Osteoblast (primary cell): ENCODE measurements at regions not wholly inside any gene's neighbourhood (a gene's known extent, or its start where the extent isn't known, plus 50 kb on each side); places are given as distances from the start of the nearest gene placed in this dataset.

Experiments used
- DNase-seq: peaks from one replicate; pipeline ENCODE4 v3.0.0; 2011; ENCODE audit warnings: low spot score, mixed read lengths; ENCODE audit not compliant: insufficient read length; ENCODE audit errors: missing footprints
- H2AFZ ChIP-seq: 2 replicates; pipeline ENCODE4 v1.6.0; 2011; ENCODE audit warnings: mild to moderate bottlenecking, low read length
- H3K27ac ChIP-seq: 2 replicates; pipeline ENCODE4 v1.5.1; 2011; ENCODE audit warnings: mild to moderate bottlenecking, low read depth, low read length, moderate library complexity
- H3K27me3 ChIP-seq: 2 replicates; pipeline ENCODE4 v1.6.0; 2012; ENCODE audit warnings: mild to moderate bottlenecking, control low read depth, inconsistent platforms, low read length, moderate library complexity; ENCODE audit not compliant: insufficient read depth
- H3K36me3 ChIP-seq: 2 replicates; pipeline ENCODE4 v1.5.1; 2011; ENCODE audit warnings: mild to moderate bottlenecking, low read length, control low read depth, moderate library complexity; ENCODE audit not compliant: insufficient read depth
- H3K4me1 ChIP-seq: 2 replicates; pipeline ENCODE4 v1.5.1; 2011; ENCODE audit warnings: mild to moderate bottlenecking, low read length, control low read depth, moderate library complexity; ENCODE audit not compliant: insufficient read depth
- H3K4me2 ChIP-seq: 2 replicates; pipeline ENCODE4 v1.6.0; 2011; ENCODE audit warnings: mild to moderate bottlenecking, low read length; ENCODE audit not compliant: insufficient read depth
- H3K4me3 ChIP-seq: fragments of 200-600 bp; sonication (generic); 3 replicates; pipeline ENCODE4 v1.5.1; 2012; ENCODE audit warnings: mild to moderate bottlenecking, low read length, inconsistent platforms; ENCODE audit not compliant: insufficient read depth
- H3K79me2 ChIP-seq: 2 replicates; pipeline ENCODE4 v1.6.0; 2012; ENCODE audit warnings: mild to moderate bottlenecking, low read length, control low read depth, inconsistent platforms; ENCODE audit not compliant: insufficient read depth
- H3K9me3 ChIP-seq: 2 replicates; pipeline ENCODE4 v1.5.1; 2011; ENCODE audit warnings: low read depth, low read length, control low read depth
- H4K20me1 ChIP-seq: 2 replicates; pipeline ENCODE4 v1.6.0; 2012; ENCODE audit warnings: mild to moderate bottlenecking, low read length, control low read depth; ENCODE audit not compliant: insufficient read depth
- TF ChIP-seq, protein P1 (sequence below): IDR thresholded peaks from 2 replicates; pipeline ENCODE4 v1.5.1; 2011; ENCODE audit warnings: mild to moderate bottlenecking, low read depth, low read length, moderate library complexity; ENCODE audit errors: extremely low read depth

DNA sequence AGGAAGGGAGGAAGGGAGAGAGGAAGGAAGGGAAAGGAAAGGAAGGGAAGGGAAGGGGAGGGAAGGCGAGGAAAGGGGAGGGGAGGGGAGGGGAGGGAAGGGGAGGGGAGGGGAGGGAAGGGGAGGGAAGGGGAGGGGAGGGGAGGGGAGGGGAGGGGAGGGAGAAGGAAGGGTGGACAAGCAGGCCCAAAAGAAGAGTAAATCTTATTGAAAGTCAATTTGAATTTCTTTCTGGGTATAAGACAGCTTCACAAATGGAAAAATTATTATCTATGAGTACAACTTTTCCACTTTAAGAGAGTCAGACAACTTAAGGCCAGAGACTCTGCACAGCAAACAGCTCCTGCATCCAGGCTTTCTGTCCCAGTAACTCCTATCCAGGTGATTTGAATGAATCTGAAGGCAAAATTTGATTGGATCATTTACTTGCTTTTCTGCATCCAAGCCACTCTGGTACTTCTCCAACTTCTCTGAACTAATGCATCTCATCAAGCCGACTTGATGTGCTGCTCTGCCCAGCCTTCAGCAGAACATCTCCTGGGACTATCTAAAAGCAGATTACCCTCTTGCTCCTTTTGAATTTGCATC is 363.4 kb upstream of the KIF2A start:
- no peaks in the 10 kb centered on the region for H3K36me3 ChIP-seq
- TF ChIP-seq, protein P1, sequence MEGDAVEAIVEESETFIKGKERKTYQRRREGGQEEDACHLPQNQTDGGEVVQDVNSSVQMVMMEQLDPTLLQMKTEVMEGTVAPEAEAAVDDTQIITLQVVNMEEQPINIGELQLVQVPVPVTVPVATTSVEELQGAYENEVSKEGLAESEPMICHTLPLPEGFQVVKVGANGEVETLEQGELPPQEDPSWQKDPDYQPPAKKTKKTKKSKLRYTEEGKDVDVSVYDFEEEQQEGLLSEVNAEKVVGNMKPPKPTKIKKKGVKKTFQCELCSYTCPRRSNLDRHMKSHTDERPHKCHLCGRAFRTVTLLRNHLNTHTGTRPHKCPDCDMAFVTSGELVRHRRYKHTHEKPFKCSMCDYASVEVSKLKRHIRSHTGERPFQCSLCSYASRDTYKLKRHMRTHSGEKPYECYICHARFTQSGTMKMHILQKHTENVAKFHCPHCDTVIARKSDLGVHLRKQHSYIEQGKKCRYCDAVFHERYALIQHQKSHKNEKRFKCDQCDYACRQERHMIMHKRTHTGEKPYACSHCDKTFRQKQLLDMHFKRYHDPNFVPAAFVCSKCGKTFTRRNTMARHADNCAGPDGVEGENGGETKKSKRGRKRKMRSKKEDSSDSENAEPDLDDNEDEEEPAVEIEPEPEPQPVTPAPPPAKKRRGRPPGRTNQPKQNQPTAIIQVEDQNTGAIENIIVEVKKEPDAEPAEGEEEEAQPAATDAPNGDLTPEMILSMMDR = no peak
- no peak overlapping the region for H3K27ac ChIP-seq
- H4K20me1 ChIP-seq = no peaks in the 10 kb centered on the region
- H3K27me3 ChIP-seq = no peaks in the 10 kb centered on the region
- H3K9me3 ChIP-seq = no peaks in the 10 kb centered on the region
- DNase-seq = peak; percentile 56
- no peaks in the 10 kb centered on the region for H3K4me1 ChIP-seq
- no peak overlapping the region for H2AFZ ChIP-seq
- no peaks in the 10 kb centered on the region for H3K79me2 ChIP-seq
- H3K4me3 ChIP-seq = no peak overlapping the region
- no peak overlapping the region for H3K4me2 ChIP-seq

DNA sequence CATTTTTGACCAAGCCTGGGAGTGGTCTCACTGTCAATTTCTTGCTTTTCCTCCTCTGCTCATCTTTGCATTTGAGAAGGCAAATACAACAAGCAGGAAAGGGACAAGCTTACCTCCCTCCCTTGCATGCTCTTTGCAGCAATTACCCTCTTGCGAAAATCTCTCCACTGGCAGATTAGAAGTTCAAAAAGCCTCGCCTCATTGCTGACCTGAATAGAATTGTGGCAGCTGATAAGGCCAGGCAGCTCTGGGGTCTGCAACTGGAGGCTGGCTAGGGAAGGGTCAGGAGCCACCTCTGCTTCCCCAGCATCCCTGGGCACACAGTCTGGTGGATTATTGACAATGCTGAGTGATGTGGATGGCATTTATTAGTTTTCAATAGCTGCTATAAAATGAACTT is 362.3 kb upstream of the KIF2A start:
- DNase-seq = no peak
- Histone ChIP-seq H3K4me3 (no peak overlapping the region), H3K27ac (no peak overlapping the region), H3K36me3 (no peaks in the 10 kb centered on the region), H3K4me2 (no peak overlapping the region), H3K4me1 (no peaks in the 10 kb centered on the region), H3K79me2 (no peaks in the 10 kb centered on the region), H3K27me3 (no peaks in the 10 kb centered on the region), H4K20me1 (no peaks in the 10 kb centered on the region), H3K9me3 (no peaks in the 10 kb centered on the region), H2AFZ (no peak overlapping the region)
- TF ChIP-seq, protein P1 = no peak

DNA sequence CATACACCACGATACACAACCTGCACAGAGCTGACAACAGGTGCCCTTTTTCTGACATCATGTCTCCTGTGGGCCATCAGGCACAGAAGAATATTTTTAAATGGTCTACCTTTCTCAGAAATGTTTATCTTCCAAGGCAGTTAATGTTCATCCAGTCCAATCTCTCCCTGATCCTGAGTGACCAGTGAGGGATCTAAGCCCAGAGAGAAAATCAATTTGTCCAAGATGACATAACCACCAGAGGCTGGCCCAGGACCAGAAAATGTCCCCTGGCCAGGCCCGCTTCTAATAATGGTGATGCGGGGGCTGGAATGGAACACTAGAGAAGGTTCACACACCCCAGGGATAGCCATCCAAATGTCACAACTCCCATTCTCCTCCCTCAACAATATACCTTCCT is 357.9 kb upstream of the KIF2A start:
- TF ChIP-seq, protein P1 = no peak
- Histone ChIP-seq H3K79me2 (no peaks in the 10 kb centered on the region), H2AFZ (no peak overlapping the region), H3K9me3 (no peaks in the 10 kb centered on the region), H3K27ac (no peak overlapping the region), H3K4me2 (no peak overlapping the region), H4K20me1 (no peaks in the 10 kb centered on the region), H3K4me1 (no peaks in the 10 kb centered on the region), H3K27me3 (no peaks in the 10 kb centered on the region), H3K36me3 (no peaks in the 10 kb centered on the region), H3K4me3 (no peak overlapping the region)
- no peak for DNase-seq

DNA sequence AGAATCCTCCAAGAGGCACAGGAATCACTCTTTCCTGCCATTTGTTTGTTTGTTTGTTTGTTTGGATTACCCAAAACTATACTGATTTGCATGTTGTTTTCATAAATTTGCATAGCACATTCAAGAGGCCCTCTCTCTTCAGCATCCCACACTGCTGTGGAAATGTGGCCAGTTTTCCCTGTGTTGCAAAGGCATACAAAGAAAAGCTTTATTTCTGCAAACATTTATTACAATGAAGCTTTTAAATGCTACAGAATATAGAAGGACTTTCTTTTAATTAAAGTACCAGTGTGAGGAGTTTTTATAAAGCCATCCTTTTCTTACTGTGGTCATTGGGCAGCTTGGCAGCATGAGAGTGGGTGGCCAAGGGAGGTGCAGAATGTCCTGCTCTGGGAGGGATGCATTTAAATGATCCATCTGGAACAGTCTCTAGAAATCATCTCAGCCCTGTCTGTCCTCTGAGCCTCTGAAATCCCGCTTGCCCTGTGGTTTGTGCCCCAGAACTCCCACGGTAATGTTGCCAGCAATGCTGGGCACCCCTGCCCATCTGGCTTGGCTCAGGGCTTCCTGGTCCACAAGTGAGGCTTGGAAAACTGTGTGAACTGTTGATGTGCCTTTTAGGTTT is 356.8 kb upstream of the KIF2A start:
- no peak for DNase-seq
- Histone ChIP-seq H3K27ac (no peak overlapping the region), H3K27me3 (no peaks in the 10 kb centered on the region), H3K4me1 (no peaks in the 10 kb centered on the region), H3K36me3 (no peaks in the 10 kb centered on the region), H4K20me1 (no peaks in the 10 kb centered on the region), H3K79me2 (no peaks in the 10 kb centered on the region), H3K4me3 (no peak overlapping the region), H3K4me2 (no peak overlapping the region), H2AFZ (no peak overlapping the region), H3K9me3 (no peaks in the 10 kb centered on the region)
- TF ChIP-seq, protein P1 = no peak
